Smooth muscle cell (in vitro differentiated cells): ENCODE measurements at regions not wholly inside any gene's neighbourhood (a gene's known extent, or its start where the extent isn't known, plus 50 kb on each side); places are given as distances from the start of the nearest gene placed in this dataset.
A peak's percentile ranks its signal among the peaks of the same experiment; 100 is the strongest.

Source experiments
- DNase-seq: peaks from one replicate; lab custom pipeline; 2025; ENCODE audit not compliant: unreplicated experiment; lab: John Stamatoyannopoulos, UW
- H2AFZ ChIP-seq: fragments of 200-600 bp; sonication (generic); 2 replicates; pipeline ENCODE4 v1.6.0; 2016; ENCODE audit warnings: antibody characterized with exemption, low read depth, mild to moderate bottlenecking
- H3F3A ChIP-seq: fragments of 200-600 bp; sonication (generic); 2 replicates; pipeline ENCODE4 v1.6.0; 2017; ENCODE audit warnings: antibody characterized with exemption, low read depth
- H3K27ac ChIP-seq: fragments of 200-600 bp; sonication (generic); 2 replicates; pipeline ENCODE4 v1.5.1; 2016; ENCODE audit warnings: low read depth, mild to moderate bottlenecking
- H3K27me3 ChIP-seq: fragments of 200-600 bp; sonication (generic); 2 replicates; pipeline ENCODE4 v1.6.1; 2016; ENCODE audit warnings: low read depth, mild to moderate bottlenecking
- H3K36me3 ChIP-seq: fragments of 200-600 bp; sonication (generic); 2 replicates; pipeline ENCODE4 v1.5.1; 2016; ENCODE audit warnings: low read depth
- H3K4me1 ChIP-seq: fragments of 200-600 bp; sonication (generic); 2 replicates; pipeline ENCODE4 v1.5.1; 2016; ENCODE audit warnings: low read depth
- H3K4me2 ChIP-seq: fragments of 200-600 bp; sonication (generic); 2 replicates; pipeline ENCODE4 v1.6.0; 2016; ENCODE audit warnings: mild to moderate bottlenecking
- H3K4me3 ChIP-seq: fragments of 200-600 bp; sonication (generic); 2 replicates; pipeline ENCODE4 v1.5.1; 2016; ENCODE audit warnings: mild to moderate bottlenecking
- H3K79me2 ChIP-seq: fragments of 200-600 bp; sonication (generic); 2 replicates; pipeline ENCODE4 v1.6.0; 2016; ENCODE audit warnings: low read depth, mild to moderate bottlenecking
- H3K9ac ChIP-seq: fragments of 200-600 bp; sonication (generic); 2 replicates; pipeline ENCODE4 v1.6.0; 2016; ENCODE audit warnings: low read depth
- H3K9me3 ChIP-seq: fragments of 200-600 bp; sonication (generic); replicated peaks from 2 replicates; pipeline ENCODE4 v1.5.1; 2016; ENCODE audit warnings: low read depth
- H4K20me1 ChIP-seq: fragments of 200-600 bp; sonication (generic); 2 replicates; pipeline ENCODE4 v1.6.0; 2016; ENCODE audit warnings: low read depth
- CTCF ChIP-seq: fragments of 200-600 bp; sonication (generic); IDR thresholded peaks from 2 replicates; pipeline ENCODE4 v1.5.1; 2017; ENCODE audit warnings: borderline replicate concordance, mild to moderate bottlenecking, antibody characterized with exemption; ENCODE audit not compliant: insufficient read depth, poor library complexity, severe bottlenecking
- WGBS: methylation state at CpG from one replicate; pipeline ENCODE4 v1.1.7; 2016; ENCODE audit warnings: low lambda C conversion rate; 5-methylcytosine and 5-hydroxymethylcytosine counted together

GRCh38 chr4:158056689-158057245 lies 116.1 kb downstream of the GASK1B start:
- peak overlapping the region; percentile 42 for H3K27ac ChIP-seq
- no peak for DNase-seq
- H3K4me3 ChIP-seq, result no peak overlapping the region
- H3F3A ChIP-seq, result peaks cover 9% of the 10 kb centered on the region
- peak overlapping the region; percentile 88 for H2AFZ ChIP-seq
- no peak for TF ChIP-seq CTCF
- H3K9me3 ChIP-seq, result no peaks in the 10 kb centered on the region
- peaks cover 17% of the 10 kb centered on the region for H3K4me1 ChIP-seq
- H4K20me1 ChIP-seq, result no peaks in the 10 kb centered on the region
- H3K9ac ChIP-seq, result no peak overlapping the region
- no peaks in the 10 kb centered on the region for H3K36me3 ChIP-seq
- H3K79me2 ChIP-seq, result no peaks in the 10 kb centered on the region
- no peaks in the 10 kb centered on the region for H3K27me3 ChIP-seq
- peak overlapping the region; percentile 9 for H3K4me2 ChIP-seq

GRCh38 chr4:158055668-158056067 lies 117.2 kb downstream of the GASK1B start:
- H3K9me3 ChIP-seq, result no peaks in the 10 kb centered on the region
- H3K27ac ChIP-seq, result no peak overlapping the region
- H3K4me3 ChIP-seq, result no peak overlapping the region
- H4K20me1 ChIP-seq, result no peaks in the 10 kb centered on the region
- H3K4me1 ChIP-seq, result peaks cover 19% of the 10 kb centered on the region
- no peaks in the 10 kb centered on the region for H3K79me2 ChIP-seq
- H3K36me3 ChIP-seq, result no peaks in the 10 kb centered on the region
- H3F3A ChIP-seq, result peaks cover 9% of the 10 kb centered on the region
- H2AFZ ChIP-seq, result peak overlapping the region; percentile 88
- WGBS, result 47% methylated on average over 1 of the region's 1 CpG
- TF ChIP-seq CTCF, result no peak
- no peaks in the 10 kb centered on the region for H3K27me3 ChIP-seq
- DNase-seq, result no peak
- H3K4me2 ChIP-seq, result peak overlapping the region; percentile 21
- no peak overlapping the region for H3K9ac ChIP-seq

GRCh38 chr4:158053801-158054200 lies 119.0 kb downstream of the GASK1B start:
- no peaks in the 10 kb centered on the region for H3K36me3 ChIP-seq
- no peak overlapping the region for H2AFZ ChIP-seq
- 94% methylated on average over 3 of the region's 3 CpGs for WGBS
- no peak for DNase-seq
- H3K9me3 ChIP-seq, result no peaks in the 10 kb centered on the region
- H3K27me3 ChIP-seq, result no peaks in the 10 kb centered on the region
- H3K27ac ChIP-seq, result no peak overlapping the region
- peaks cover 9% of the 10 kb centered on the region for H3F3A ChIP-seq
- TF ChIP-seq CTCF, result no peak
- no peak overlapping the region for H3K4me2 ChIP-seq
- H3K9ac ChIP-seq, result no peak overlapping the region
- no peaks in the 10 kb centered on the region for H3K79me2 ChIP-seq
- no peaks in the 10 kb centered on the region for H4K20me1 ChIP-seq
- peaks cover 19% of the 10 kb centered on the region for H3K4me1 ChIP-seq
- no peak overlapping the region for H3K4me3 ChIP-seq

- no peaks in the 10 kb centered on the region for H4K20me1 ChIP-seq
- H3K9me3 ChIP-seq, result no peaks in the 10 kb centered on the region
- peaks cover 9% of the 10 kb centered on the region for H3F3A ChIP-seq
- no peaks in the 10 kb centered on the region for H3K36me3 ChIP-seq
- TF ChIP-seq CTCF, result no peak
- no peak overlapping the region for H3K4me2 ChIP-seq
- H3K27me3 ChIP-seq, result no peaks in the 10 kb centered on the region
- peak overlapping the region; percentile 81 for H3K27ac ChIP-seq
- H3K4me1 ChIP-seq, result peaks cover 19% of the 10 kb centered on the region
- no peak overlapping the region for H3K9ac ChIP-seq
- no peak for DNase-seq
- H3K4me3 ChIP-seq, result no peak overlapping the region
- no peaks in the 10 kb centered on the region for H3K79me2 ChIP-seq
- H2AFZ ChIP-seq, result no peak overlapping the region
These were observed 119.7 kb downstream of the GASK1B start for GRCh38 chr4:158053086-158053485.
